PC-3 (cell line): ENCODE measurements at regions not wholly inside any gene's neighbourhood (a gene's known extent, or its start where the extent isn't known, plus 50 kb on each side); places are given as distances from the start of the nearest gene placed in this dataset.

ENCODE experiments used
- CTCF ChIP-seq: fragments of 300-600 bp; sonication (generic); conservative IDR thresholded peaks from 2 replicates; pipeline ENCODE4 v1.5.1; 2017; ENCODE audit warnings: antibody characterized with exemption, low read depth, mild to moderate bottlenecking, low read length
- EZH2 ChIP-seq: fragments of 300-600 bp; sonication (generic); IDR thresholded peaks from one replicate; pipeline ENCODE4 v1.6.1; 2017; ENCODE audit warnings: antibody characterized with exemption, mild to moderate bottlenecking, low read length; ENCODE audit not compliant: unreplicated experiment
- EZH2phosphoT487 ChIP-seq: fragments of 300-600 bp; sonication (generic); IDR thresholded peaks from 2 replicates; pipeline ENCODE4 v1.6.1; 2018; ENCODE audit warnings: mild to moderate bottlenecking, antibody characterized with exemption, low read length, borderline replicate concordance

DNA sequence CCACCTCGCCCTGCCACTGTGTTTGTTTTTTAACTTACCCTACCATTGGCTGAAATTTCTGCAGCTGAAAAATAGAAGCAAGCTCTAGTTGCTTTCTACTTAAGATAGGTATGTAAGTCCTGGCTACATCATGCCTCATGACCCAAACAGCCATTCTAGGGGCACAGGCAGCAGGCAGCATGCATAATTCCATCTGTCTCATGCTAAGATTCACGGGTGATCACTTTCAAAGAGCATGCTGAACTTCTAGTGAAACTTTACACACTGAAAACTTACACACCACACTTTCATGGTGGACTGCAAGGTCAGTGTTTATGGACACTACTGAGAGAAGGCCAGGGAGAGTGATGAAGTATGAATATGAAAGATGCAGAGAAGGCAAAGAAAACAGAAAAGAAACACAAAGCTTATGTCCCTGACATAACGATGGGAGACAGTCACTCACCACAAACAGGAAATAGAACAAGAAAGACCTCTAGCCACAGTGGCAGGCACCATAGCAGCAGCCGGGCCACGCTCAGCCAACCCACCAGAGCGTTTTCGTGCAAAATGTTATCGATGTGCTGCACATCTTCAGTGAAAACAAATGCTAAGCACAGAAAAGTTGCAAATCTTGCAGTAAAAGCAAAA is 102.3 kb upstream of the TIAM1 start:
- TF ChIP-seq CTCF (no peak), EZH2 (no peak), EZH2phosphoT487 (no peak)
